ENCODE measurements at regions not wholly inside any gene's neighbourhood (a gene's known extent, or its start where the extent isn't known, plus 50 kb on each side); places are given as distances from the start of the nearest gene placed in this dataset.

GRCh38 chr13:33367171-33367895 is 81.8 kb upstream of the STARD13 start:
- DNase-seq, result no peak
- H3K36me3 ChIP-seq, result no peaks in the 10 kb centered on the region
- intact Hi-C loops (cut with DNase I), result no loop called here
- no peak overlapping the region for H3K27ac ChIP-seq
- no peak overlapping the region for H3K4me3 ChIP-seq
- H3K9me3 ChIP-seq, result no peaks in the 10 kb centered on the region
- TF ChIP-seq EP300 (IDR thresholded peaks at IDR 0.05) (no peak), POLR2A (IDR thresholded peaks at IDR 0.05) (no peak), CTCF (IDR thresholded peaks at IDR 0.05) (no peak)
- no peaks in the 10 kb centered on the region for H3K27me3 ChIP-seq
- H3K4me1 ChIP-seq (ENCODE audit: insufficient read depth), result no peaks in the 10 kb centered on the region
- WGBS, 3 donors, result 72 to 84% (median 76%) methylated on average over 2 of the region's 2 CpGs

GRCh38 chr13:33367926-33368325 is 82.4 kb upstream of the STARD13 start:
- 53 to 74% (median 71%) methylated on average over 5 of the region's 5 CpGs for WGBS, 3 donors

GRCh38 chr13:33369073-33369472 is 83.5 kb upstream of the STARD13 start:
- no peaks in the 10 kb centered on the region for H3K9me3 ChIP-seq
- H3K36me3 ChIP-seq, result no peaks in the 10 kb centered on the region
- no peak overlapping the region for H3K4me3 ChIP-seq
- no peak overlapping the region for H3K27ac ChIP-seq
- TF ChIP-seq CTCF (IDR thresholded peaks at IDR 0.05), result no peak
- H3K27me3 ChIP-seq, result no peaks in the 10 kb centered on the region
- intact Hi-C loops (cut with DNase I), result no loop called here
- no peak for DNase-seq
- H3K4me1 ChIP-seq (ENCODE audit: insufficient read depth), result no peaks in the 10 kb centered on the region
- 72 to 78% (median 76%) methylated on average over 3 of the region's 3 CpGs for WGBS, 3 donors

More at GRCh38 chr13:33367926-33368325, 82.4 kb upstream of the STARD13 start:
- no peak for DNase-seq
- Histone ChIP-seq H3K36me3 (no peaks in the 10 kb centered on the region), H3K4me3 (no peak overlapping the region), H3K27ac (no peak overlapping the region), H3K9me3 (no peaks in the 10 kb centered on the region), H3K4me1 (ENCODE audit: insufficient read depth) (no peaks in the 10 kb centered on the region), H3K27me3 (no peaks in the 10 kb centered on the region)
- intact Hi-C loops (cut with DNase I), result no loop called here
- TF ChIP-seq EP300 (IDR thresholded peaks at IDR 0.05) (no peak), POLR2A (IDR thresholded peaks at IDR 0.05) (no peak), CTCF (IDR thresholded peaks at IDR 0.05) (no peak)

GRCh38 chr13:33372251-33372919 is 86.8 kb upstream of the STARD13 start:
- Histone ChIP-seq H3K9me3 (no peaks in the 10 kb centered on the region), H3K27me3 (no peaks in the 10 kb centered on the region), H3K4me3 (no peak overlapping the region), H3K27ac (no peak overlapping the region), H3K4me1 (ENCODE audit: insufficient read depth) (no peaks in the 10 kb centered on the region), H3K36me3 (no peaks in the 10 kb centered on the region)
- 20 to 33% (median 30%) methylated on average over 4 of the region's 4 CpGs for WGBS, 3 donors
- intact Hi-C loops (cut with DNase I), result no loop called here
- TF ChIP-seq EP300 (IDR thresholded peaks at IDR 0.05) (no peak), POLR2A (IDR thresholded peaks at IDR 0.05) (no peak), CTCF (IDR thresholded peaks at IDR 0.05) (no peak)
- no peak for DNase-seq

Data from ovary (tissue), 7 donors.